SK-N-SH treated with all-trans-retinoic acid at 6 μM for 48 hours (cell line): ENCODE measurements at regions not wholly inside any gene's neighbourhood (a gene's known extent, or its start where the extent isn't known, plus 50 kb on each side); places are given as distances from the start of the nearest gene placed in this dataset.

ENCODE experiments used
- ATAC-seq: fragments of 200-7000 bp; cut with Tn5 transposase; 3 replicates; pipeline ENCODE4 v1.9.1; 2020; ENCODE audit warnings: mild to moderate bottlenecking, moderate library complexity
- ARNTL ChIP-seq: fragments of 450-650 bp; formaldehyde crosslinking; IDR thresholded peaks from 2 replicates; pipeline ENCODE4 v1.5.0; 2020; ENCODE audit warnings: low read depth, mild to moderate bottlenecking, moderate library complexity, borderline replicate concordance
- BACH2 ChIP-seq: fragments of 250-450 bp; sonication (Bioruptor Pico); IDR thresholded peaks from 2 replicates; pipeline ENCODE4 v1.9.0; 2021; ENCODE audit warnings: mild to moderate bottlenecking, borderline replicate concordance
- CSDC2 ChIP-seq: fragments of 250-450 bp; sonication (Bioruptor Pico); IDR thresholded peaks from 2 replicates; pipeline ENCODE4 v1.5.0; 2020; ENCODE audit warnings: mild to moderate bottlenecking, moderate library complexity
- ESRRG ChIP-seq: fragments of 250-450 bp; sonication (Bioruptor Pico); IDR thresholded peaks from 2 replicates; pipeline ENCODE4 v1.6.1; 2021; ENCODE audit warnings: mild to moderate bottlenecking
- ISL1 ChIP-seq: fragments of 250-450 bp; sonication (Bioruptor Pico); IDR thresholded peaks from 2 replicates; pipeline ENCODE4 v2.1.2; 2022; ENCODE audit warnings: mild to moderate bottlenecking, moderate library complexity
- OSR1 ChIP-seq: fragments of 250-450 bp; sonication (Bioruptor Pico); IDR thresholded peaks from 2 replicates; pipeline ENCODE4 v1.8.0; 2022; ENCODE audit warnings: moderate library complexity, mild to moderate bottlenecking, inconsistent platforms
- PPARA ChIP-seq: fragments of 250-450 bp; sonication (Bioruptor Pico); IDR thresholded peaks from 2 replicates; pipeline ENCODE4 v1.5.0; 2020; ENCODE audit warnings: mild to moderate bottlenecking, borderline replicate concordance
- SNAI2 ChIP-seq: fragments of 250-450 bp; sonication (Bioruptor Pico); IDR thresholded peaks from 2 replicates; pipeline ENCODE4 v1.5.0; 2020; ENCODE audit warnings: mild to moderate bottlenecking, moderate library complexity
- TCF4 ChIP-seq: fragments of 250-450 bp; sonication (Bioruptor Pico); IDR thresholded peaks from 2 replicates; pipeline ENCODE4 v1.8.0; 2021; ENCODE audit warnings: mild to moderate bottlenecking, moderate library complexity, borderline replicate concordance
- TOX ChIP-seq: fragments of 250-450 bp; sonication (Bioruptor Pico); IDR thresholded peaks from 2 replicates; pipeline ENCODE4 v1.8.0; 2021; ENCODE audit warnings: mild to moderate bottlenecking, moderate library complexity, borderline replicate concordance
- ZC3H10 ChIP-seq: fragments of 250-450 bp; sonication (Bioruptor Pico); IDR thresholded peaks from 2 replicates; pipeline ENCODE4 v1.5.1; 2021; ENCODE audit warnings: mild to moderate bottlenecking, moderate library complexity
- ZFP3 ChIP-seq: fragments of 250-450 bp; sonication (Bioruptor Pico); IDR thresholded peaks from 2 replicates; pipeline ENCODE4 v1.5.0; 2020; ENCODE audit warnings: mild to moderate bottlenecking, moderate library complexity
- ZFP30 ChIP-seq: fragments of 450-650 bp; formaldehyde crosslinking; IDR thresholded peaks from 2 replicates; pipeline ENCODE4 v1.5.0; 2022; ENCODE audit warnings: mild to moderate bottlenecking, moderate library complexity
- ZNF565 ChIP-seq: fragments of 450-650 bp; formaldehyde crosslinking; conservative IDR thresholded peaks from 2 replicates; pipeline ENCODE4 v1.5.0; 2020; ENCODE audit warnings: low read depth, mild to moderate bottlenecking, moderate library complexity
- ZNF70 ChIP-seq: fragments of 450-650 bp; formaldehyde crosslinking; IDR thresholded peaks from 2 replicates; pipeline ENCODE4 v1.5.0; 2020; ENCODE audit warnings: mild to moderate bottlenecking, moderate library complexity
- ZNF8 ChIP-seq: fragments of 450-650 bp; formaldehyde crosslinking; IDR thresholded peaks from 2 replicates; pipeline ENCODE4 v1.5.0; 2020; ENCODE audit warnings: mild to moderate bottlenecking, moderate library complexity
- TF ChIP-seq, protein P1 (sequence below): fragments of 250-450 bp; sonication (Bioruptor Pico); IDR thresholded peaks from 2 replicates; pipeline ENCODE4 v1.5.1; 2021; ENCODE audit warnings: mild to moderate bottlenecking, moderate library complexity
- TF ChIP-seq, protein P2 (sequence below): fragments of 250-450 bp; sonication (Bioruptor Pico); IDR thresholded peaks from 2 replicates; pipeline ENCODE4 v1.8.0; 2020; ENCODE audit warnings: mild to moderate bottlenecking, moderate library complexity, borderline replicate concordance
- TF ChIP-seq, protein P3 (sequence below): fragments of 250-450 bp; sonication (Bioruptor Pico); IDR thresholded peaks from 2 replicates; pipeline ENCODE4 v1.5.1; 2020; ENCODE audit warnings: low read depth, mild to moderate bottlenecking, moderate library complexity
- TF ChIP-seq, protein P4 (sequence below): fragments of 250-450 bp; sonication (Bioruptor Pico); IDR thresholded peaks from 2 replicates; pipeline ENCODE4 v1.5.0; 2020; ENCODE audit warnings: mild to moderate bottlenecking, moderate library complexity
- TF ChIP-seq, protein P5 (sequence below): fragments of 250-450 bp; sonication (Bioruptor Pico); IDR thresholded peaks from 2 replicates; pipeline ENCODE4 v1.8.0; 2021; ENCODE audit warnings: low read depth, mild to moderate bottlenecking, moderate library complexity, borderline replicate concordance

DNA sequence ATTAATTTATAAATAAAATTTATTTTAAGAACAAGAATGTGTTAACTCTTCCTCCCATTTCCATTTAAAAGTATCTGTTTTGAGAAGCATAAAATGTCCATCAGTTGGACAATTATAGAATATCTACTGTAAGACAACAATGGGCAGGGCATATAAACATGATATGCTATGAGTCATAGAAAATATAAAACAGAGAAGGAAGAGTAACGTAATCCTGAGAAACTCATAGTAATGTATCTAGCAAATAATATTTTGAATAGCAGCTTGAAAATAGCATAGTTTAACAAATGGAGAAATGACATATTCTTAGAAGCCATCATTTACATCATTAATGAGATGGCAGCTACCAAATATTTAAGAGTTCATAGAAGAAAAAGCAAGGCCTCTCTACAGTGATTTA is 820.3 kb upstream of the PCDH10 start:
- TF ChIP-seq SNAI2 (CRISPR knock-in tag): no peak
- no peak for TF ChIP-seq ESRRG
- no peak for TF ChIP-seq ZNF8 (CRISPR knock-in tag)
- TF ChIP-seq BACH2: no peak
- TF ChIP-seq ZFP3: no peak
- TF ChIP-seq, protein P1, sequence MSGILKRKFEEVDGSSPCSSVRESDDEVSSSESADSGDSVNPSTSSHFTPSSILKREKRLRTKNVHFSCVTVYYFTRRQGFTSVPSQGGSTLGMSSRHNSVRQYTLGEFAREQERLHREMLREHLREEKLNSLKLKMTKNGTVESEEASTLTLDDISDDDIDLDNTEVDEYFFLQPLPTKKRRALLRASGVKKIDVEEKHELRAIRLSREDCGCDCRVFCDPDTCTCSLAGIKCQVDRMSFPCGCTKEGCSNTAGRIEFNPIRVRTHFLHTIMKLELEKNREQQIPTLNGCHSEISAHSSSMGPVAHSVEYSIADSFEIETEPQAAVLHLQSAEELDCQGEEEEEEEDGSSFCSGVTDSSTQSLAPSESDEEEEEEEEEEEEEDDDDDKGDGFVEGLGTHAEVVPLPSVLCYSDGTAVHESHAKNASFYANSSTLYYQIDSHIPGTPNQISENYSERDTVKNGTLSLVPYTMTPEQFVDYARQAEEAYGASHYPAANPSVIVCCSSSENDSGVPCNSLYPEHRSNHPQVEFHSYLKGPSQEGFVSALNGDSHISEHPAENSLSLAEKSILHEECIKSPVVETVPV (CRISPR knock-in tag): no peak
- TF ChIP-seq, protein P2, sequence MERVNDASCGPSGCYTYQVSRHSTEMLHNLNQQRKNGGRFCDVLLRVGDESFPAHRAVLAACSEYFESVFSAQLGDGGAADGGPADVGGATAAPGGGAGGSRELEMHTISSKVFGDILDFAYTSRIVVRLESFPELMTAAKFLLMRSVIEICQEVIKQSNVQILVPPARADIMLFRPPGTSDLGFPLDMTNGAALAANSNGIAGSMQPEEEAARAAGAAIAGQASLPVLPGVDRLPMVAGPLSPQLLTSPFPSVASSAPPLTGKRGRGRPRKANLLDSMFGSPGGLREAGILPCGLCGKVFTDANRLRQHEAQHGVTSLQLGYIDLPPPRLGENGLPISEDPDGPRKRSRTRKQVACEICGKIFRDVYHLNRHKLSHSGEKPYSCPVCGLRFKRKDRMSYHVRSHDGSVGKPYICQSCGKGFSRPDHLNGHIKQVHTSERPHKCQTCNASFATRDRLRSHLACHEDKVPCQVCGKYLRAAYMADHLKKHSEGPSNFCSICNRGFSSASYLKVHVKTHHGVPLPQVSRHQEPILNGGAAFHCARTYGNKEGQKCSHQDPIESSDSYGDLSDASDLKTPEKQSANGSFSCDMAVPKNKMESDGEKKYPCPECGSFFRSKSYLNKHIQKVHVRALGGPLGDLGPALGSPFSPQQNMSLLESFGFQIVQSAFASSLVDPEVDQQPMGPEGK (CRISPR knock-in tag): no peak
- TF ChIP-seq ARNTL (CRISPR knock-in tag): no peak
- TF ChIP-seq OSR1: no peak
- ATAC-seq: no peak

DNA sequence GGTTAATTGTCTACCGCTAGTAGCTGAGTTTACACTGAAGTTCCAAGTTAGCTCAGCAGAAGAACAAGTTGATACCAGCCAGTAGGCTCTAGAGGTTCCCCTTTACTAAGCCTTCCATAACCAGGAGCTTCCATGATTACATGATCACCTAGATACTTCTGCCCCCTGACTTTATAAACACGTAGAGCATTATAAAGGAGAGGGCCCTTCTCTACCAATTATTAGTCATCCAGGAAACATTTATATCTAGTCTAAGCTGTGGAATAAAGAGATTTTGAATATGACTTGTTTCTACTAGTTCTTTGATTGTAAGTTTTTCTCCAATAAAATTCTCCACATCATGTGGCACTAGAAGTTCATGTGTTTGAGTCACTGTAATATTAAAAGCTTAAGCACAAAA is 818.1 kb upstream of the PCDH10 start:
- ATAC-seq: no peak

More for the DNA sequence above, 818.1 kb upstream of the PCDH10 start:
- TF ChIP-seq ZFP3 (no peak), SNAI2 (CRISPR knock-in tag) (no peak), ZNF565 (CRISPR knock-in tag) (no peak), ZNF70 (CRISPR knock-in tag) (no peak), ZFP30 (CRISPR knock-in tag) (no peak), ISL1 (CRISPR knock-in tag) (no peak), TOX (CRISPR knock-in tag) (no peak), ESRRG (no peak), OSR1 (no peak), ARNTL (CRISPR knock-in tag) (no peak), CSDC2 (no peak), ZNF8 (CRISPR knock-in tag) (no peak), TCF4 (CRISPR knock-in tag) (no peak), ZC3H10 (CRISPR knock-in tag) (no peak), PPARA (no peak), BACH2 (no peak)
- TF ChIP-seq, protein P3, sequence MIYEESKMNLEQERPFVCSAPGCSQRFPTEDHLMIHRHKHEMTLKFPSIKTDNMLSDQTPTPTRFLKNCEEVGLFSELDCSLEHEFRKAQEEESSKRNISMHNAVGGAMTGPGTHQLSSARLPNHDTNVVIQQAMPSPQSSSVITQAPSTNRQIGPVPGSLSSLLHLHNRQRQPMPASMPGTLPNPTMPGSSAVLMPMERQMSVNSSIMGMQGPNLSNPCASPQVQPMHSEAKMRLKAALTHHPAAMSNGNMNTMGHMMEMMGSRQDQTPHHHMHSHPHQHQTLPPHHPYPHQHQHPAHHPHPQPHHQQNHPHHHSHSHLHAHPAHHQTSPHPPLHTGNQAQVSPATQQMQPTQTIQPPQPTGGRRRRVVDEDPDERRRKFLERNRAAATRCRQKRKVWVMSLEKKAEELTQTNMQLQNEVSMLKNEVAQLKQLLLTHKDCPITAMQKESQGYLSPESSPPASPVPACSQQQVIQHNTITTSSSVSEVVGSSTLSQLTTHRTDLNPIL (CRISPR knock-in tag): no peak
- TF ChIP-seq, protein P4, sequence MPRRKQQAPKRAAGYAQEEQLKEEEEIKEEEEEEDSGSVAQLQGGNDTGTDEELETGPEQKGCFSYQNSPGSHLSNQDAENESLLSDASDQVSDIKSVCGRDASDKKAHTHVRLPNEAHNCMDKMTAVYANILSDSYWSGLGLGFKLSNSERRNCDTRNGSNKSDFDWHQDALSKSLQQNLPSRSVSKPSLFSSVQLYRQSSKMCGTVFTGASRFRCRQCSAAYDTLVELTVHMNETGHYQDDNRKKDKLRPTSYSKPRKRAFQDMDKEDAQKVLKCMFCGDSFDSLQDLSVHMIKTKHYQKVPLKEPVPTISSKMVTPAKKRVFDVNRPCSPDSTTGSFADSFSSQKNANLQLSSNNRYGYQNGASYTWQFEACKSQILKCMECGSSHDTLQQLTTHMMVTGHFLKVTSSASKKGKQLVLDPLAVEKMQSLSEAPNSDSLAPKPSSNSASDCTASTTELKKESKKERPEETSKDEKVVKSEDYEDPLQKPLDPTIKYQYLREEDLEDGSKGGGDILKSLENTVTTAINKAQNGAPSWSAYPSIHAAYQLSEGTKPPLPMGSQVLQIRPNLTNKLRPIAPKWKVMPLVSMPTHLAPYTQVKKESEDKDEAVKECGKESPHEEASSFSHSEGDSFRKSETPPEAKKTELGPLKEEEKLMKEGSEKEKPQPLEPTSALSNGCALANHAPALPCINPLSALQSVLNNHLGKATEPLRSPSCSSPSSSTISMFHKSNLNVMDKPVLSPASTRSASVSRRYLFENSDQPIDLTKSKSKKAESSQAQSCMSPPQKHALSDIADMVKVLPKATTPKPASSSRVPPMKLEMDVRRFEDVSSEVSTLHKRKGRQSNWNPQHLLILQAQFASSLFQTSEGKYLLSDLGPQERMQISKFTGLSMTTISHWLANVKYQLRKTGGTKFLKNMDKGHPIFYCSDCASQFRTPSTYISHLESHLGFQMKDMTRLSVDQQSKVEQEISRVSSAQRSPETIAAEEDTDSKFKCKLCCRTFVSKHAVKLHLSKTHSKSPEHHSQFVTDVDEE: no peak
- TF ChIP-seq, protein P1 (CRISPR knock-in tag): no peak
- TF ChIP-seq, protein P5, sequence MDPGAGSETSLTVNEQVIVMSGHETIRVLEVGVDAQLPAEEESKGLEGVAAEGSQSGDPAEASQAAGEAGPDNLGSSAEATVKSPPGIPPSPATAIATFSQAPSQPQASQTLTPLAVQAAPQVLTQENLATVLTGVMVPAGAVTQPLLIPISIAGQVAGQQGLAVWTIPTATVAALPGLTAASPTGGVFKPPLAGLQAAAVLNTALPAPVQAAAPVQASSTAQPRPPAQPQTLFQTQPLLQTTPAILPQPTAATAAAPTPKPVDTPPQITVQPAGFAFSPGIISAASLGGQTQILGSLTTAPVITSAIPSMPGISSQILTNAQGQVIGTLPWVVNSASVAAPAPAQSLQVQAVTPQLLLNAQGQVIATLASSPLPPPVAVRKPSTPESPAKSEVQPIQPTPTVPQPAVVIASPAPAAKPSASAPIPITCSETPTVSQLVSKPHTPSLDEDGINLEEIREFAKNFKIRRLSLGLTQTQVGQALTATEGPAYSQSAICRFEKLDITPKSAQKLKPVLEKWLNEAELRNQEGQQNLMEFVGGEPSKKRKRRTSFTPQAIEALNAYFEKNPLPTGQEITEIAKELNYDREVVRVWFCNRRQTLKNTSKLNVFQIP (CRISPR knock-in tag): no peak
